ENCODE measurements at regions not wholly inside any gene's neighbourhood (a gene's known extent, or its start where the extent isn't known, plus 50 kb on each side); places are given as distances from the start of the nearest gene placed in this dataset.

DNA sequence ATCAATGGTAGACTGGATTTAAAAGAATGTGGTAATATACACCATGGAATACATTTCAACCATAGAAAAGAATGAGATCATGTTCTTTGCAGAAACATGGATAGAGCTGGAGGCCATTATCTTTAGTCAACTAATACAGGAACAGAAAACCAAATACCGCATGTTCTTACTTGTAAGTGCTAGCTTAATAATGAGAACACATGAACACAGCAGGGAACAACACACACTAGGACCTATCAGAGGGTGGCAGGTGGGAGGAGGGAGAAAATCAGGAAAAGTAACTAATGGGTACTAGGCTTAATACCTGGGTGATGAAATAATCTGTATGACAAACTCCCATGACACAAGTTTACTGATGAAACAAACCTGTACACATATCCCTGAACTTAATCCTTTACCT, 1435.2 kb downstream of the REEP3 start:
- TF ChIP-seq, protein P1, sequence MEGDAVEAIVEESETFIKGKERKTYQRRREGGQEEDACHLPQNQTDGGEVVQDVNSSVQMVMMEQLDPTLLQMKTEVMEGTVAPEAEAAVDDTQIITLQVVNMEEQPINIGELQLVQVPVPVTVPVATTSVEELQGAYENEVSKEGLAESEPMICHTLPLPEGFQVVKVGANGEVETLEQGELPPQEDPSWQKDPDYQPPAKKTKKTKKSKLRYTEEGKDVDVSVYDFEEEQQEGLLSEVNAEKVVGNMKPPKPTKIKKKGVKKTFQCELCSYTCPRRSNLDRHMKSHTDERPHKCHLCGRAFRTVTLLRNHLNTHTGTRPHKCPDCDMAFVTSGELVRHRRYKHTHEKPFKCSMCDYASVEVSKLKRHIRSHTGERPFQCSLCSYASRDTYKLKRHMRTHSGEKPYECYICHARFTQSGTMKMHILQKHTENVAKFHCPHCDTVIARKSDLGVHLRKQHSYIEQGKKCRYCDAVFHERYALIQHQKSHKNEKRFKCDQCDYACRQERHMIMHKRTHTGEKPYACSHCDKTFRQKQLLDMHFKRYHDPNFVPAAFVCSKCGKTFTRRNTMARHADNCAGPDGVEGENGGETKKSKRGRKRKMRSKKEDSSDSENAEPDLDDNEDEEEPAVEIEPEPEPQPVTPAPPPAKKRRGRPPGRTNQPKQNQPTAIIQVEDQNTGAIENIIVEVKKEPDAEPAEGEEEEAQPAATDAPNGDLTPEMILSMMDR (conservative IDR thresholded peaks at IDR 0.05; ENCODE audit: low read depth, low read length): no peak
- no peak for TF ChIP-seq EZH2 (IDR thresholded peaks at IDR 0.05; ENCODE audit: borderline replicate concordance, low read depth, low read length, poor library complexity, severe bottlenecking)

Measured in A673 (cell line).